Hematopoietic multipotent progenitor cell (in vitro differentiated cells): ENCODE measurements at regions not wholly inside any gene's neighbourhood (a gene's known extent, or its start where the extent isn't known, plus 50 kb on each side); places are given as distances from the start of the nearest gene placed in this dataset.
"Not testable (repeated sequence)": the region's sequence is repeated elsewhere in the genome, so short reads cannot be mapped to it uniquely, and the experiment has no call there.

ENCODE experiments used
- DNase-seq, 3 donors: peaks; one replicate each; pipeline ENCODE4 v3.0.0-alpha.2; 2011 to 2015; ENCODE audit warnings: low read depth in 2 of 3, low spot score in 2 of 3

GRCh38 chr19:31444931-31445330 is 95.7 kb upstream of the TSHZ3 start:
- no peak for DNase-seq

DNA sequence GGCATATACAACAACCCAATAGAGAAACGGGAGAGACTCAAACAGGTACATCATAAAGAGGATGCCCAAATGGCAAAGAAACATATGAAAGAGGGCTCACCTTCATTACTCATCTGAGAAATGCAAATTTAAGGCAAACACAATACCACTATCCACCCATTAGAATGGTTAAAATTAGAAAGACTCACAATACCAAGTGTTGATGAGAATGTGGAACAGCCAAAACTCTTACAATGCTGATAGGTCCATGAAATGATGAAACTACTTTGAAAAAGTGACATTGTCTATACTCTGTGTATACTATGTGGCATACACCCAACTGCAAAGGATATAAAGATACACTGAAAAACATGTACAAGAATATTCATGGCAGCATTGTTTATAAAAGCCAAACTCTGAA is 96.2 kb upstream of the TSHZ3 start:
- DNase-seq = no peak

DNA sequence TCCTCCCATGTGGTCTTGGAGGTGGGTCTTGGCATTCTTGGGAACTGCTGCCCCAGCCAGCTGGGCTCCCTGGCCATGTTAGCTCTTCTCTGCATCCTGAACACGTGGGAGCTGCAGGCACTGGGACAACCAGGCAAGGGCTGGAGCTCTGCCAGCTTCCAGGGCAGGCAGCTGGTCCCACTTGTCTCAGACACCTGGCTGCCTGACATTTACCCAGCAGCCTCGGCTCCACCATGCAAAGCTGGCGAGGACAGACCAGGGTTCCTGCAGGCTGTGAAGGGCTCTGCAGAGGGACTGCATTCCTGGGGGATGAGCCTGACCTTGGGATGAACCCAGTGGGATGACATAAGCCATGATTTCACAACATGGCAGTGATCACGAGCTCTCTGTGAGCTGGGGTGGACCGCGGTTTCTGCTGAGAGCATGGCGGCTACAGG is 99.0 kb upstream of the TSHZ3 start:
- no peak for DNase-seq

DNA sequence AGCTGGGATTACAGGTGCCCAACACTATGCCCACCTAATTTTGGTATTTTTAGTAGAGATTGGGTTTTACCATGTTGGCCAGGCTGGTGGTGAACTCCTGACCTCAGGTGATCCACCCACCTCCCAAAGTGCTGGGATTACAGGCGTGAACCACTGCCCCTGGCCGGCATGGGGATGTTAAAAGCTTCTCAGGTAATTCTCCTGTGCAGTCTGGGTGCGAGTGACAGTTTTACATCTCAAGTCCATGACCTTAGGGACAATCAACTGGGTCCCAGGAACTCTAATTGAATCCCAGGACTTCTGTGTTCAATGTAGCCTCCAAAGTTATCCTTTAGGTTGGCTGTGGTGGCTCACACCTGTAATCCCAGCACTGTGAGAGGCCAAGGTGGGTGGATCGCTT is 100.1 kb upstream of the TSHZ3 start:
- no peak for DNase-seq

DNA sequence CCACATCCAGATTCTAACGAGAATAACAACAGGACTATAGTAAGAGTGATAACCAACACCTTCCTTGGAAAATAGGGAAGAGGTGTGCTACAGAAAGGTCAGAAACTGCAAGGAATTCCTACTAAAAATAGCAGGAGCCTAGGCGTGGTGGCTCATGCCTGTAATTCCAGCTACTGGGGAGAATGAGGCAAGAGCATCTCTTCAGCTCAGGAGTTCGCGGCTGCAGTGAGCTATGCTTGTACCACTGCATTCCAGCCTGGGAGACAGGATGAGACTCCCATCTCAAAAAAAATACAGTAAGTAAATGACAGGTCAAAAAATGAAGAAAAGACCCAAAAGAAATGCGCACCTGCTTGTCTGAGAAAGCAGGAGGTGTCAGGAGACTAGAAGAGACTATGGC is 101.5 kb upstream of the TSHZ3 start:
- no peak for DNase-seq

DNA sequence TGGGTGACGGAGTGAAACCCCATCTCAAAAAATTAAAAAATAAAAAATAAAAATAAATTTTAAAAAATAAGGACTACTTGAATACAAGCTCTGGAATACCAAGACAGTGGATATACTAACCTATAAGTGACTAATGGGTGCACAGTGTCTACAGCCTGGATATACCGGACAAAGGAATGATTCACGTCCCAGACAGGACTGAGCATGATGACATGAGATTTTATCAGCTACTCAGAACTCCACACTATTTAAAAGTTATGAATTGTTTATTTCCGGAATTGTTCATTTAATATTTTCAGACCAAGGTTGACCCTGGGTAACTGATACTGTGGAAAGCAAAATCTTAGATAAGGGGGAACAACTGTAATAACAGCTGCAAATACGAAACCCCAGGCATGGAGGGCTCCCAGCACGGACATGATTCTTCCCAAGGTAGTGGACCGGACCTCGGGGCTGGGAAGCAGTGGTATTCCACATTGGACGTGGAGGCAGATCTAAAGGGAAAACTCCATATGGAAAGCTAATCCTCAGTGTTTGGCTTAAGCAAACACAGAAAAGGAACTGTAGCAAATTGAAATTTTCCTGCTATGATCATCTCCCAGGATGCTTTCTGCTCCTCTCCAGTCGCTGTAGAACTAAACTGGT is 102.6 kb upstream of the TSHZ3 start:
- DNase-seq = no peak

DNA sequence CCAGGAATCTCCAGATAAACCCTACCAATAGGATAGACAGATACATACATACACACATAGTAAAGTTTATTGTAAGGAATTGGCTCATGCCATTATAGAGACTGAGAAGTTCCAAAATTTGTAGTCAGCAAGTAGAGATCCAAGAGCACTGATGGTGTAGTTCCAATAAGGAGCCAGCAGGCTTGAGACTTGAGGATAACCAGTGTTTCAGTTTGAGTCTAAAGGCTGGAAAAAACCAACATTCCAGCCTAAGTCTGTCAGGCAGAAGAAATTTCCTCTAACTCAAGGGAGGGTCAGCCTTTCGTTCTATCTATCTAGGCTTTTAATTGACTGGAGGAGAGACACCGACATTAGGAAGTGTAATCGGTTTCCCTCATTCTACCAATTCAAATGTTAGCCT is 110.2 kb upstream of the TSHZ3 start:
- no peak for DNase-seq

- DNase-seq = no peak
Measured at GRCh38 chr19:31461814-31462539, 112.7 kb upstream of the TSHZ3 start.

DNA sequence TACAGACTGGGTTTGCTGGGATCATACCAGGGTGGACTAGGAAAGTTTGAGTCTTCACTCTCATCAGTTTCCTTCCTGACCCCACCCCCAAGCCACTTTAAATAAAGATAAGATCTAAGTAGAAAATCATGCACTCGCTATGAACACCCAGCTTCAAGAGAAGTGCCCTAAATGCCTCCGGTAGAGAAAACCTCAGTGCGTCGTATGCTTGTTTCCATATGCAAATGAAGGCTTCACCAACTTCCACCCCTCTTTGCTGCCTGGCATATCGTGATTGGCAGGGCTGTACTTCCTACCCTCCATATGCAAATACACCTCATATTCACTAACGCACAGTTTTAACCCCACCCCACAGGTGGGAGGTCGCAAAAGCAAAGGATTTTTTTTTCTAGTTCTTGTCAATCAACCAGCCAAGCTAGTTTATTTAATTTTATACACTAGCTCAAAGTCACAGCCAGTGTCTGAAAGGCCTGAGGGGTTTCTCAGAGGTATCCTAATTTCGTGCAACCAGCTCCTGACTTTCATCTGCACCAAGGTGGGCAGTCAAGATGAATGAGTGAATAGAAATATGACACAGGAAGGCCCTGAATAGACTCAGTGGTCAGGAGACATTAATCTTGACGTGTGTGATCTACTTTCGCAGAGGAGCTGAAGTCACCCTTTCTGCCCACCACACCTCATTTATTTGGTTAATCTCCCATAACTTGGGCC is 121.1 kb upstream of the TSHZ3 start:
- no peak for DNase-seq

GRCh38 chr19:31470952-31471351 is 121.7 kb upstream of the TSHZ3 start:
- no peak for DNase-seq

GRCh38 chr19:31478241-31478640 is 129.0 kb upstream of the TSHZ3 start:
- no peak for DNase-seq

- DNase-seq = no peak
Measured at GRCh38 chr19:31483226-31483857, 134.1 kb upstream of the TSHZ3 start.

DNA sequence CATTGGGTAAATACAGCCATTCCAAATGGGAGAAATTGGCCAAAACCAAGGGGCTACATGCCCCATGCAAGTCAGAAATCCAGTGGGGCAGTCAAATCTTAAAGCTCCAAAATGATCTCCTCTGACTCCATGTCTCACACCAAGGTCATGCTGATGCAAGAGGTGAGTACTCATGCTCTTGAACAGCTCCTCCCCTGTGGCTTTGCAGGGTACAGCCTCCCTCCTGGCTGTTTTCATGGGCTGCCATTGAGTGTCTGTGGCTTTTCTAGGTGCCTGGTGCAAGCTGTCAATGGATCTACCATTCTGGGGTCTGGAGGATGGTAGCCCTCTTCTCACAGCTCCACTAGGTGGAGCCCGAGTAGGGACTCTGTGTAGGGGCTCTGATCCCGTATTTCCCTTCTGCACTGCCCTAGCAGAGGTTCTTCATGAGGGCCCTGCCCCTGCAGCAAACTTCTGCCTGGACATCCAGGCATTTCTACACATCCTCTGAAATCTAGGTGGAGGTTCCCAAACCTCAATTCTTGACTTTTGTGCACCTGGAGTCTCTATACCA is 135.7 kb upstream of the TSHZ3 start:
- not testable (repeated sequence) for DNase-seq

DNA sequence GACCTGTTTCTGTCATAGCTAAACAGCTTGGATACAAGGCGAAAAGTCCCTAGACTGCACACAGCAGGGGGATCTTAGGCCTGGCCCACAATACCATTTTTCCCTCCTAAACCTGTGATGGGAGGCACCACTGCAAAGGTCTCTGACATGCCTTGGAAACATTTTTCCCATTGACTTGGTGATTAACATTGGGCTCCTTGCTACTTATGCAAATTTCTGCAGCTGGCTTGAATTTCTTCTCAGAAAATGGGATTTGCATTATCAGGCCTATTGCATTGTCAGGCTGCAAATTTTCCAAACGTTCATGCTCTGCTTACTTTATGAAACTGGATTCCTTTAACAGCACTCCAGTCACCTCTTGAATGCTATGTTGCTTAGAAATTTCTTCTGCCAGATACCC is 136.2 kb upstream of the TSHZ3 start:
- no peak for DNase-seq

DNA sequence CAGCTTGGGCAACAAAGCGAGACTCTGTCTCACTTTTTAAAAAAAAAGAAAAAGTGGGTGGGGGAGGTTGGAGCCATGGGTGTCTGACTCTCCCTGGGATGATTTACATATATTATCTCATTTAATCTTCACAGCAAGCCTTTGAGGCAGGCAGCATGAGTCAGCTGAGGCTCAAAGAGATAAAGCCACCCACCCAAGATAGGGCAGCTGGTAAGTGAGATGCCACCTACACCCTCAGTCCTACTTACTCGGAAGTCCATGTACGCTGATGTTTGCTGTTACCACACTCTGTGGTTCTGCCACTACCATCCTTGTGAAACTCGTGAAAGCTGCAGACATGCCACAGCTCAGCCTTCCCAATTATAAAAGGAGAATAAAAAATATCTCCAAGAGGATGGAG is 142.0 kb upstream of the TSHZ3 start:
- DNase-seq = no peak

DNA sequence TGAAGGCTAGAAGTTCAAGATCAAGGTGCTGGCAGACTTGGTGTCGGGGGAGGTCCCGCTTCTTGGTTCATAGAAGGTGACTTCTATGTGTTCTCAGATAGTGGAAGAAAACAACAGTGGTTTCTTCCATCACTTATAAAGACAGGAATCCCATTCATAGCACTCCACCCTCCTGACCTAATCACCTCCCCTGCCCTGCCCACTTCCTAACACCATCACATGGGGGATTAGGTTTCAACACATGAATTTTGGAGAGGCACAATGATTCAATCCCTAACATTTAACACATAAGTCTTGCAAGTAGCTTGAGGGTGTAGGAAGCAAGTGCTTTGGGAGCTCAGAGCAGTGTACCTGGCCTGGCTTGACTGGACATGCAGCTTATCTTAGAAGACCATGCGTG is 142.8 kb upstream of the TSHZ3 start:
- no peak for DNase-seq

GRCh38 chr19:31496076-31496475 is 146.8 kb upstream of the TSHZ3 start:
- DNase-seq = no peak

- no peak for DNase-seq
Measured at GRCh38 chr19:31497709-31498108, 148.5 kb upstream of the TSHZ3 start.

- no peak for DNase-seq
Measured at GRCh38 chr19:31498781-31499180, 149.5 kb upstream of the TSHZ3 start.

DNA sequence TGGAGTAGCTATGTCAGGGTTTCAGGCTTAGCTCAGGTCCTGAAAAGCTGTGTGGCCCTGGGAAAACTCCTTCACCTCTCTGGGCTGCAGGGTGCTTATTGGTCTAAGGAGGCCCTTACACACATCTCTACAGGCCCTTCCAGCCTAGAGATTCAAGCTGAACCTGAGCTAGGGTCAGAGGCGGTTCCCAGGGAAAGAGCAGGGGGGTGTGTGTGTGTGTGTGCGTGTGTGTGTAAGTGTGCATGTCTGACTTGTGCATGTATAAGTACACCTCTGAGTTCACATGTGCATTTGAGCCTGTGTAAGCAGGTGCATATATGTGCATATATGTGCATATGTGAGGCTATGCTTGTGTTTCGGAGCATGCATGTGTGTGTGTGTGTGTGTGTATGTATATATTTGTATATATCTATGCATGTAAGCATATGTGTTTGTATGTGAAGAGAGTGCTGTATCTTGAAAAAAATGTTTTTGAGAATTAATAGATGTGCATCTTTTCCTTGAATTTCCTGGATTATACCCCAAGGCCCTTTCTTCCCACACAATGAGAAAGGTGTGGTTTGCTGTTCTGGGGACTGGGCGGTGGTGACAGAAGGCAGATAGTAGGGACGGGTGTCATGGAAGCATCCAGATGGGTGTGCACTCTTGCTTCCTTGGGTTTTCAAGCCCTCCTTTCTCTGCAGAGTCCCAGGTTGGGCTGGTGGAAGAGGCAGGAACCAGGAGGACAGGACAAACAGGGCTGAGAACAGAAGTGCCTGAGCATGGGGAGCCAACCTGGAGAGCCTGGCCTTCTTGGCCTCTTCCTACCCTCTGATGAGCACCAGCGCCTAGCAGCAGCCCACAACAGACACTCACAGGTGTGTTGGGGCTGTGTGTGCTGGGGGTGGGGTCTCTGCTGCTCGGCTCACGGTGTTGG is 150.3 kb upstream of the TSHZ3 start:
- DNase-seq = no peak
